ENCODE measurements at regions not wholly inside any gene's neighbourhood (a gene's known extent, or its start where the extent isn't known, plus 50 kb on each side); places are given as distances from the start of the nearest gene placed in this dataset.
"Not testable (repeated sequence)": the region's sequence is repeated elsewhere in the genome, so short reads cannot be mapped to it uniquely, and the experiment has no call there.

DNA sequence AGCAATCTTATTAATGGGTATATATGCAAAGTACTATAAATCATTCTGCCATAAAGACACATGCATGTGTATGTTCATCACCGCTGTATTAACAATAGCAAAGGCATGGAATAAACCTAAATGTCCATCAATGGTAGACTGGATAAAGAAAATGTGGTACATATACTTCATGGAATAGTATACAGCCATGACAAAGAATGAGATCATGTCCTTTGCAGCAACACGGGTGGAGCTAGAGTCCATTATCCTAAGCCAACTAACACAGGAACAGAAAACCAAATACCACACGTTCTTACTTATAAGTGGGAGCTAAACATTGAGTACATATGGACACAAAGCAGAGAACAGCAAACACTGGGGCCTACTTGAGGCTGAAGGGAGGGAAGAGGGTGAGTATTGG is 720.8 kb downstream of the GLUD2 start:
- TF ChIP-seq, protein P1, sequence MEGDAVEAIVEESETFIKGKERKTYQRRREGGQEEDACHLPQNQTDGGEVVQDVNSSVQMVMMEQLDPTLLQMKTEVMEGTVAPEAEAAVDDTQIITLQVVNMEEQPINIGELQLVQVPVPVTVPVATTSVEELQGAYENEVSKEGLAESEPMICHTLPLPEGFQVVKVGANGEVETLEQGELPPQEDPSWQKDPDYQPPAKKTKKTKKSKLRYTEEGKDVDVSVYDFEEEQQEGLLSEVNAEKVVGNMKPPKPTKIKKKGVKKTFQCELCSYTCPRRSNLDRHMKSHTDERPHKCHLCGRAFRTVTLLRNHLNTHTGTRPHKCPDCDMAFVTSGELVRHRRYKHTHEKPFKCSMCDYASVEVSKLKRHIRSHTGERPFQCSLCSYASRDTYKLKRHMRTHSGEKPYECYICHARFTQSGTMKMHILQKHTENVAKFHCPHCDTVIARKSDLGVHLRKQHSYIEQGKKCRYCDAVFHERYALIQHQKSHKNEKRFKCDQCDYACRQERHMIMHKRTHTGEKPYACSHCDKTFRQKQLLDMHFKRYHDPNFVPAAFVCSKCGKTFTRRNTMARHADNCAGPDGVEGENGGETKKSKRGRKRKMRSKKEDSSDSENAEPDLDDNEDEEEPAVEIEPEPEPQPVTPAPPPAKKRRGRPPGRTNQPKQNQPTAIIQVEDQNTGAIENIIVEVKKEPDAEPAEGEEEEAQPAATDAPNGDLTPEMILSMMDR (IDR thresholded peaks at IDR 0.05; ENCODE audit: low read depth, low read length) = not testable (repeated sequence)
- not testable (repeated sequence) for TF ChIP-seq POLR2A (IDR thresholded peaks at IDR 0.05; ENCODE audit: extremely low read depth, insufficient read length)
- TF ChIP-seq, protein P2, sequence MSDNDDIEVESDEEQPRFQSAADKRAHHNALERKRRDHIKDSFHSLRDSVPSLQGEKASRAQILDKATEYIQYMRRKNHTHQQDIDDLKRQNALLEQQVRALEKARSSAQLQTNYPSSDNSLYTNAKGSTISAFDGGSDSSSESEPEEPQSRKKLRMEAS (IDR thresholded peaks at IDR 0.05; ENCODE audit: low read depth, low read length) = not testable (repeated sequence)

Measured in NB4 (cell line).